Heart left ventricle (tissue), 13 donors: ENCODE measurements at regions not wholly inside any gene's neighbourhood (a gene's known extent, or its start where the extent isn't known, plus 50 kb on each side); places are given as distances from the start of the nearest gene placed in this dataset.

ENCODE experiments used
- CTCF ChIP-seq, 12 donors: fragments of 200-600 bp; sonication (generic) in 4 of 12; IDR thresholded peaks; one replicate each; pipeline versions ENCODE4 v1.5.0 to v1.8.0; 2018 to 2022; ENCODE audit warnings: antibody characterized with exemption in 12 of 12, mild to moderate bottlenecking in 5 of 12
- POLR2A ChIP-seq, 2 donors: fragments of 450-650 bp; IDR thresholded peaks; one replicate each; pipeline ENCODE4 v1.6.1; 2017; ENCODE audit warnings: antibody characterized with exemption in 2 of 2, mild to moderate bottlenecking in 2 of 2, moderate library complexity in 2 of 2
- donor health status: ischemic (EF 13 %, LVEDD 7.1; RV severe dilation, severe dysfunction).
- donor health status: DM: no; HTN: yes; CAD: no.
- donor health status: DM: no; HTN: no; CAD: no.
- donor health status: ischemic (EF 25% LVEDD 6.9; RV normal size, moderate dysfunction).
- donor health status: ischemic (EF 25% LVEDD 5.7; RV mildly dilated, moderate dysfunction).
- donor health status: ischemic (EF 35%, LVEDD 5.7; RV mildly dilated, moderate dysfunction).
- donor health status: nonischemic (EF 11% LVEDD 7.7; RV severe dilation, severe dysfunction).
- donor health status: DM: yes; HTN: yes; CAD: no.
- donor health status: PGD.
- donor health status: ischemic (EF 29% LVEDD 5.4; RV normal size, mild dysfunction).
- donor health status: nonischemic (EF 23%, LVEDD 6.1; RV moderate dilation, normal function).

- no peak for TF ChIP-seq CTCF (IDR thresholded peaks at IDR 0.05)
- no peak for TF ChIP-seq POLR2A (IDR thresholded peaks at IDR 0.05)
Observed at GRCh38 chr13:61700181-61700580, 284.5 kb upstream of the PCDH20 start.
